Epithelial cell of esophagus (primary cell): ENCODE measurements at regions not wholly inside any gene's neighbourhood (a gene's known extent, or its start where the extent isn't known, plus 50 kb on each side); places are given as distances from the start of the nearest gene placed in this dataset.
"Not testable (repeated sequence)": the region's sequence is repeated elsewhere in the genome, so short reads cannot be mapped to it uniquely, and the experiment has no call there.

Experiments used
- DNase-seq: peaks from one replicate; pipeline ENCODE4 v3.0.0; 2010; ENCODE audit warnings: low read depth
- H3K4me3 ChIP-seq: 2 replicates; pipeline ENCODE4 v1.5.1; 2011; ENCODE audit warnings: mild to moderate bottlenecking, low read length, control low read depth
- TF ChIP-seq, protein P1 (sequence below): IDR thresholded peaks from 2 replicates; pipeline ENCODE4 v1.5.1; 2011; ENCODE audit warnings: low read depth, mild to moderate bottlenecking, low read length, control low read depth, inconsistent platforms; ENCODE audit not compliant: insufficient read depth; ENCODE audit errors: missing control alignments

GRCh38 chr3:145259166-145259880 lies 901.7 kb downstream of the PLOD2 start:
- TF ChIP-seq, protein P1, sequence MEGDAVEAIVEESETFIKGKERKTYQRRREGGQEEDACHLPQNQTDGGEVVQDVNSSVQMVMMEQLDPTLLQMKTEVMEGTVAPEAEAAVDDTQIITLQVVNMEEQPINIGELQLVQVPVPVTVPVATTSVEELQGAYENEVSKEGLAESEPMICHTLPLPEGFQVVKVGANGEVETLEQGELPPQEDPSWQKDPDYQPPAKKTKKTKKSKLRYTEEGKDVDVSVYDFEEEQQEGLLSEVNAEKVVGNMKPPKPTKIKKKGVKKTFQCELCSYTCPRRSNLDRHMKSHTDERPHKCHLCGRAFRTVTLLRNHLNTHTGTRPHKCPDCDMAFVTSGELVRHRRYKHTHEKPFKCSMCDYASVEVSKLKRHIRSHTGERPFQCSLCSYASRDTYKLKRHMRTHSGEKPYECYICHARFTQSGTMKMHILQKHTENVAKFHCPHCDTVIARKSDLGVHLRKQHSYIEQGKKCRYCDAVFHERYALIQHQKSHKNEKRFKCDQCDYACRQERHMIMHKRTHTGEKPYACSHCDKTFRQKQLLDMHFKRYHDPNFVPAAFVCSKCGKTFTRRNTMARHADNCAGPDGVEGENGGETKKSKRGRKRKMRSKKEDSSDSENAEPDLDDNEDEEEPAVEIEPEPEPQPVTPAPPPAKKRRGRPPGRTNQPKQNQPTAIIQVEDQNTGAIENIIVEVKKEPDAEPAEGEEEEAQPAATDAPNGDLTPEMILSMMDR, result no peak
- H3K4me3 ChIP-seq, result no peak overlapping the region
- DNase-seq, result no peak

DNA sequence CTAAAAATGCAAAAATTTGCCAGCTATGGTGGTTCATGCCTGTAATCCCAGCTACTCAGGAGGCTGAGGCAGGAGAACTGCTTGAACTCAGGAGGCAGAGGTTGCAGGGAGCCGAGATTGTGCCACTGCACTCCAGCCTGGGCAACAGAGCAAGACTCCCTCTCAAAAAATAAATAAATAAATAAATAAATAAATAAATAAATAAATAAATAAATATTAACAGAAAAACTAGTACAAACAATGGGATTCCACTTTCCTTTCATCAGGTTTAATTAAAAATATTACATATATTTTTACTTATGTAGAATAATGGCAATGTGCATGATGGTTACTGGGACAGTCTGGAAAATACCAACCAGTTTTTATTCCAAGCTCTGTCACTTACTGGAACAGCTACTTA lies 897.5 kb downstream of the PLOD2 start:
- not testable (repeated sequence) for DNase-seq, H3K4me3 ChIP-seq

GRCh38 chr3:145266368-145266767 lies 894.6 kb downstream of the PLOD2 start:
- TF ChIP-seq, protein P1, result no peak
- H3K4me3 ChIP-seq, result no peak overlapping the region
- DNase-seq, result no peak

GRCh38 chr3:145269106-145269505 lies 891.9 kb downstream of the PLOD2 start:
- TF ChIP-seq, protein P1, result no peak
- no peak for DNase-seq
- no peak overlapping the region for H3K4me3 ChIP-seq

DNA sequence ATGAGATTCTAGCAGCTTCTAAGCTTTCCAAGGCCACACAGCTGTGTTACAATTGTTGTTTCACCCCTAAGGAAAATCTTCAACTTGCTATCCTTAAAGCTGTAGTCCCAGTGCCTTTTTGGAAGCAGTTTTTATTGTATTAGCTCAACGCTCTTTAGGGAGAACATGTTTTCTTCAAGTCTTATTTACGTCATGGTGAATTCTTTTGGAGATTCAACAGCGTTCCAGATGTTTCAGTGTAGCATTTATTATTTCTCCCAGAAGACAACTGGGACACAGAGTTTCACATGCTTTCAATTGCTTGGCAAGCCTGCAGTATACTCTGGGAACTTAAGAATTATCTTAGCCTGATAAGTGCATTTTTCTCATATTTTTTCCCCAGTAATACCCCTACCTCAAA lies 888.3 kb downstream of the PLOD2 start:
- TF ChIP-seq, protein P1, result no peak
- DNase-seq, result no peak
- H3K4me3 ChIP-seq, result no peak overlapping the region

GRCh38 chr3:145282505-145282904 lies 878.5 kb downstream of the PLOD2 start:
- TF ChIP-seq, protein P1, result no peak
- no peak overlapping the region for H3K4me3 ChIP-seq
- no peak for DNase-seq

- H3K4me3 ChIP-seq, result no peak overlapping the region
- DNase-seq, result no peak
- TF ChIP-seq, protein P1, result no peak
These were observed 874.0 kb downstream of the PLOD2 start for GRCh38 chr3:145286937-145287336.

DNA sequence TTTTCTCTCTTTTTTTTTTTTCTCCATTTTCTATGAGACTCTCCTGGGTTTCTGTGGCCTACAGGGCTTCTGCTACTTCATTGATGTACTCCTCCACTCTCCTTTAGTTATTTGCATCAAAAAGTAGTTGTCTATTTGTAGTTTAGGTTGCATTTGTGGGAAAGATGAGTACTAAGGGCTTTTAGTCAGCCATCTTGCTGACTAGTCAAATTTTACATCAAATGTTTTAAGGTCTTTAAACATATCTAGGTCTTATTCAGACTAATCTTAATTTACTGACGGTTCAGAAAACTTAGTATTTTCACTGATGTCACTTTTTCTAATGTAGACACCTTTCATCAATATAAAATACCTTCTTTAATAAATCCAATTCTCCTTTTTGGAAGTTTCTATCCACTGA lies 871.0 kb downstream of the PLOD2 start:
- H3K4me3 ChIP-seq, result no peak overlapping the region
- TF ChIP-seq, protein P1, result no peak
- DNase-seq, result no peak
